ENCODE measurements at regions not wholly inside any gene's neighbourhood (a gene's known extent, or its start where the extent isn't known, plus 50 kb on each side); places are given as distances from the start of the nearest gene placed in this dataset.

DNA sequence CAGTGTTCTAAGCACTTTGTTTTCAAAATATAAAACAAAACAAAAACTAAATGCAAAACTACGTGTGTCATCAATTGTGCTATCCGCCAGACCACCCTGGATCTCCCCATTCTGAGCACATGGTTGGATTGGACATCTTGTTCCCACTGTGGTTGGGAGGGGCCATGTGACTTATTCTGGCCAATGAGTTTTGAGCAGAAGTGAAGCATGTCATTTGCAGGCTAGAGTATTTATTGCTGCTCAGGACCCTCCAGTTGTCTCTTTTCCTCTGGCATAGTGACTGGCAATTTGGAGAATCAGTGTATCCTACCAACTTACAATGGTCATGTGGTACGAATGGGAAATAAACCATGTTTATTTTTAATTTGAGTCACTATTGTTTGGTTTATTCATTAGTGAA, 70.2 kb upstream of the ST8SIA2 start:
- intact Hi-C loops (cut with micrococcal nuclease; ENCODE audit: unreplicated experiment): no loop called here
- DNase-seq (ENCODE audit: low spot score): no peak
- TF ChIP-seq EZH2 (IDR thresholded peaks at IDR 0.05; ENCODE audit: borderline replicate concordance, low read depth, low read length, poor library complexity, severe bottlenecking): no peak
- TF ChIP-seq, protein P1, sequence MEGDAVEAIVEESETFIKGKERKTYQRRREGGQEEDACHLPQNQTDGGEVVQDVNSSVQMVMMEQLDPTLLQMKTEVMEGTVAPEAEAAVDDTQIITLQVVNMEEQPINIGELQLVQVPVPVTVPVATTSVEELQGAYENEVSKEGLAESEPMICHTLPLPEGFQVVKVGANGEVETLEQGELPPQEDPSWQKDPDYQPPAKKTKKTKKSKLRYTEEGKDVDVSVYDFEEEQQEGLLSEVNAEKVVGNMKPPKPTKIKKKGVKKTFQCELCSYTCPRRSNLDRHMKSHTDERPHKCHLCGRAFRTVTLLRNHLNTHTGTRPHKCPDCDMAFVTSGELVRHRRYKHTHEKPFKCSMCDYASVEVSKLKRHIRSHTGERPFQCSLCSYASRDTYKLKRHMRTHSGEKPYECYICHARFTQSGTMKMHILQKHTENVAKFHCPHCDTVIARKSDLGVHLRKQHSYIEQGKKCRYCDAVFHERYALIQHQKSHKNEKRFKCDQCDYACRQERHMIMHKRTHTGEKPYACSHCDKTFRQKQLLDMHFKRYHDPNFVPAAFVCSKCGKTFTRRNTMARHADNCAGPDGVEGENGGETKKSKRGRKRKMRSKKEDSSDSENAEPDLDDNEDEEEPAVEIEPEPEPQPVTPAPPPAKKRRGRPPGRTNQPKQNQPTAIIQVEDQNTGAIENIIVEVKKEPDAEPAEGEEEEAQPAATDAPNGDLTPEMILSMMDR (conservative IDR thresholded peaks at IDR 0.05; ENCODE audit: low read depth, low read length): no peak

DNA sequence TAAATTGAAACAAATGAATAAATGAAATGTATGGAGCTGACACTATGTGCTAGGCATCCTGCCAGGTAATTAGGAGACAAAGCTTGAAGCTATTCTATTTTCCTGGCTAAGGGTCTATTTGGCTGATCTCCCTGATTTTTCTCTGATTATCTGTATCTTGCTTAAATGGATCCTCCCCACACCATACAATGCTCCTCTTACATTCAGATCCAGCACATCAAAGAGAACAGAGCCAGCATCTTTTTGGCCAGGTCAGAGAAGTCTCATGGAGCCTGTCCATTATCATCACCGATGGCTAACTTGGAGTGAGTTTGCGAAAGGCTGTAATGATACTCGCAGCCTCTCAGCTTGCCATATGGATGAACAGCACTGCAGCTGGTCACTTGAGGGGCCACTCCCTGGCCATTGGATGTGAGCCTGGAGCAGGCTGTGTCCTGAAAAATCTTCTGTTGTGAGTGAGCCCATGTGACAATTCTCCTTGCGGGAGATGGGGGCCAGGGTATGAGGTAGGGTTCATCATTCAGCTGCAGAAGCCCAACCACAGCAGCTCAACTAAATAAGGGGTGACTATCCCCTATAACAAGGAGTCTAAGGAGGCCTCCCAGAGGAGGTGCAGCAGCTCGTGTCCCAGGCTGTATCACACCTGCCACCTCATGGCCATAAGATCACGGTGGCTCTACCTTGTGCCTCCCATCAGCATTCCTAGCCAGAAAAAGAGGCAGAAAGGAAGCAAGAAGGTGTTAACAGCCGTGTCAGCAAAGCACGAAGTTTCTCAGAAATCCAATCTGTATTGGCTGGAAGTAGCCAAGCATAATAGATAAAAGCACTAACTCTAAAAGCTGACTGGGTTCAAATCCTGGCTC, 69.3 kb upstream of the ST8SIA2 start:
- BruUV-seq (replicated peaks): no TSS peak
- Histone ChIP-seq H3K4me1 (ENCODE audit: insufficient read depth, low read length, poor library complexity, severe bottlenecking) (no peaks in the 10 kb centered on the region), H3K36me3 (ENCODE audit: insufficient read depth, low read length, poor library complexity, severe bottlenecking) (no peaks in the 10 kb centered on the region), H3K27me3 (replicated peaks; ENCODE audit: insufficient read depth, low read depth, low read length, poor library complexity) (peaks cover 8% of the 10 kb centered on the region), H3K4me3 (ENCODE audit: low read depth, low read length, poor library complexity, severe bottlenecking) (no peak overlapping the region), H3K27ac (ENCODE audit: low read depth, low read length, poor library complexity, severe bottlenecking) (no peak overlapping the region), H3K9me3 (ENCODE audit: low read depth, low read length, poor library complexity, severe bottlenecking) (no peaks in the 10 kb centered on the region)
- intact Hi-C loops (cut with micrococcal nuclease; ENCODE audit: unreplicated experiment): no loop called here
- DNase-seq (ENCODE audit: low spot score): no peak
- ChIA-PET POLR2A (ENCODE audit: low non-redundant PET) (no interaction called here), CTCF (no interaction called here)
- TF ChIP-seq, protein P1 (conservative IDR thresholded peaks at IDR 0.05; ENCODE audit: low read depth, low read length): no peak
- TF ChIP-seq EZH2 (IDR thresholded peaks at IDR 0.05; ENCODE audit: borderline replicate concordance, low read depth, low read length, poor library complexity, severe bottlenecking): no peak

More for the DNA sequence above, 70.2 kb upstream of the ST8SIA2 start:
- Histone ChIP-seq H3K36me3 (ENCODE audit: insufficient read depth, low read length, poor library complexity, severe bottlenecking) (no peaks in the 10 kb centered on the region), H3K27ac (ENCODE audit: low read depth, low read length, poor library complexity, severe bottlenecking) (no peak overlapping the region), H3K4me1 (ENCODE audit: insufficient read depth, low read length, poor library complexity, severe bottlenecking) (no peaks in the 10 kb centered on the region), H3K9me3 (ENCODE audit: low read depth, low read length, poor library complexity, severe bottlenecking) (no peaks in the 10 kb centered on the region), H3K4me3 (ENCODE audit: low read depth, low read length, poor library complexity, severe bottlenecking) (no peak overlapping the region), H3K27me3 (replicated peaks; ENCODE audit: insufficient read depth, low read depth, low read length, poor library complexity) (peaks cover 10% of the 10 kb centered on the region)
- BruUV-seq (replicated peaks): no TSS peak
- POLR2A ChIA-PET (ENCODE audit: low non-redundant PET): no interaction called here
- CTCF ChIA-PET: no interaction called here

DNA sequence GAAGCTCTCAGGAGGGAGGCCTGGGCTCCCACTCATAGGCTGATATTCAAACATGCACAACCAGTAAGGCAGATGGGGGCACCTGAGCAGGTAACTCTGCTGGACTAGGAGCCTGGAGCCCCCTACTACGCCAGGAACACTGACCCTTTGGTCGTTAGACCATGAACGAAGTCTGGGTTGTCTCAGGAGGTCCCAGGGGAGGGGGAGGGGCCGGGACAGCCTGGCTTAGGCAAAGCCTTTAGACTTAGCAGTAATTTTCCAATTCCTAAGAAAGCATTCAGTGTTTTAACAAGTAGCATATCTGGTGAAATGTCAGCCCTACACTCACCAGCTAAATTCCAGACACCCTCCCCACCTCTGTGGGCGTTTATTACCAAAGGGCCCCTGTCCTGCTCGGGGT, 67.4 kb upstream of the ST8SIA2 start:
- H3K4me3 ChIP-seq (ENCODE audit: low read depth, low read length, poor library complexity, severe bottlenecking): no peak overlapping the region
- no peaks in the 10 kb centered on the region for H3K27me3 ChIP-seq (replicated peaks; ENCODE audit: insufficient read depth, low read depth, low read length, poor library complexity)
- no peak for DNase-seq (ENCODE audit: low spot score)
- ChIA-PET POLR2A (ENCODE audit: low non-redundant PET) (no interaction called here), CTCF (no interaction called here)
- TF ChIP-seq EZH2 (IDR thresholded peaks at IDR 0.05; ENCODE audit: borderline replicate concordance, low read depth, low read length, poor library complexity, severe bottlenecking): no peak
- TF ChIP-seq, protein P1 (conservative IDR thresholded peaks at IDR 0.05; ENCODE audit: low read depth, low read length): no peak
- no peaks in the 10 kb centered on the region for H3K4me1 ChIP-seq (ENCODE audit: insufficient read depth, low read length, poor library complexity, severe bottlenecking)
- no peak overlapping the region for H3K27ac ChIP-seq (ENCODE audit: low read depth, low read length, poor library complexity, severe bottlenecking)
- no peaks in the 10 kb centered on the region for H3K9me3 ChIP-seq (ENCODE audit: low read depth, low read length, poor library complexity, severe bottlenecking)
- intact Hi-C loops (cut with micrococcal nuclease; ENCODE audit: unreplicated experiment): no loop called here
- H3K36me3 ChIP-seq (ENCODE audit: insufficient read depth, low read length, poor library complexity, severe bottlenecking): no peaks in the 10 kb centered on the region
- no TSS peak for BruUV-seq (replicated peaks)

Data from A673 (cell line).